PC-9 (cell line): ENCODE measurements at regions not wholly inside any gene's neighbourhood (a gene's known extent, or its start where the extent isn't known, plus 50 kb on each side); places are given as distances from the start of the nearest gene placed in this dataset.

ENCODE experiments used
- BruUV-seq: library from RNA; stranded (reverse); fragments of 400-500 nt; replicated peaks from 2 replicates; lab custom pipeline; 2021; lab: Mats Ljungman, UMichigan
- CTCF ChIA-PET: fragments of 300-600 bp; sonication (Branson Sonifier 250); formaldehyde crosslinking; loops from one replicate; lab custom pipeline; 2022; ENCODE audit warnings: antibody characterized with exemption; lab: Charles Lee
- POLR2A ChIA-PET: fragments of 300-600 bp; sonication (Branson Sonifier 250); formaldehyde crosslinking; loops from one replicate; lab custom pipeline; 2022; ENCODE audit warnings: antibody characterized with exemption; ENCODE audit not compliant: unreplicated experiment; lab: Charles Lee
- DNase-seq, 2 experiments: peaks; one replicate each; pipeline versions ENCODE4 v3.0.0 to v3.0.0-alpha.2; 2015 to 2022; ENCODE audit warnings: mixed read lengths in 1 of 2
- H2AFZ ChIP-seq: fragments of 200-600 bp; sonication (generic); 2 replicates; pipeline ENCODE4 v1.8.1; 2017; ENCODE audit warnings: antibody characterized with exemption
- H3F3A ChIP-seq: fragments of 200-600 bp; sonication (generic); 2 replicates; pipeline ENCODE4 v1.8.1; 2017; ENCODE audit warnings: antibody characterized with exemption, mild to moderate bottlenecking, low read depth; ENCODE audit not compliant: insufficient read depth
- H3K27ac ChIP-seq: fragments of 200-600 bp; sonication (generic); 2 replicates; pipeline ENCODE4 v1.6.1; 2016; ENCODE audit warnings: mixed run types
- H3K27me3 ChIP-seq: fragments of 200-600 bp; sonication (generic); 2 replicates; pipeline ENCODE4 v1.6.1; 2016; ENCODE audit warnings: low read depth, mixed run types; ENCODE audit not compliant: insufficient read depth
- H3K36me3 ChIP-seq: fragments of 200-600 bp; sonication (generic); 2 replicates; pipeline ENCODE4 v1.6.1; 2016; ENCODE audit warnings: low read depth, mixed run types
- H3K4me1 ChIP-seq: fragments of 200-600 bp; sonication (generic); replicated peaks from 2 replicates; pipeline ENCODE4 v1.6.1; 2016; ENCODE audit warnings: mixed run types; ENCODE audit not compliant: insufficient read depth
- H3K4me2 ChIP-seq: fragments of 200-600 bp; sonication (generic); 2 replicates; pipeline ENCODE4 v1.6.1; 2017; ENCODE audit warnings: mixed run types
- H3K4me3 ChIP-seq: fragments of 200-600 bp; sonication (generic); 2 replicates; pipeline ENCODE4 v1.6.1; 2016; ENCODE audit warnings: mixed run types
- H3K79me2 ChIP-seq: fragments of 200-600 bp; sonication (generic); 2 replicates; pipeline ENCODE4 v1.6.1; 2017; ENCODE audit warnings: low read depth, mixed run types
- H3K9me2 ChIP-seq: fragments of 200-600 bp; sonication (generic); 2 replicates; pipeline ENCODE4 v1.8.1; 2017; ENCODE audit warnings: mild to moderate bottlenecking; ENCODE audit not compliant: insufficient read depth
- H3K9me3 ChIP-seq: fragments of 200-600 bp; sonication (generic); 2 replicates; pipeline ENCODE4 v1.8.1; 2016; ENCODE audit warnings: low read depth; ENCODE audit not compliant: insufficient read depth
- H4K20me1 ChIP-seq: fragments of 200-600 bp; sonication (generic); 2 replicates; pipeline ENCODE4 v1.8.1; 2017; ENCODE audit not compliant: insufficient read depth
- CTCF ChIP-seq: fragments of 200-600 bp; sonication (generic); conservative IDR thresholded peaks from 2 replicates; pipeline ENCODE4 v1.6.1; 2017; ENCODE audit warnings: mixed run types, antibody characterized with exemption, mild to moderate bottlenecking, moderate library complexity
- EZH2 ChIP-seq: fragments of 200-600 bp; sonication (generic); IDR thresholded peaks from 2 replicates; pipeline ENCODE4 v1.8.0; 2017; ENCODE audit warnings: antibody characterized with exemption, low read depth
- intact Hi-C: fragments of 100-400 bp; cut with micrococcal nuclease; formaldehyde crosslinking; loops from one replicate; pipeline ENCODE4 v1.10.0; 2022; ENCODE audit not compliant: unreplicated experiment

DNA sequence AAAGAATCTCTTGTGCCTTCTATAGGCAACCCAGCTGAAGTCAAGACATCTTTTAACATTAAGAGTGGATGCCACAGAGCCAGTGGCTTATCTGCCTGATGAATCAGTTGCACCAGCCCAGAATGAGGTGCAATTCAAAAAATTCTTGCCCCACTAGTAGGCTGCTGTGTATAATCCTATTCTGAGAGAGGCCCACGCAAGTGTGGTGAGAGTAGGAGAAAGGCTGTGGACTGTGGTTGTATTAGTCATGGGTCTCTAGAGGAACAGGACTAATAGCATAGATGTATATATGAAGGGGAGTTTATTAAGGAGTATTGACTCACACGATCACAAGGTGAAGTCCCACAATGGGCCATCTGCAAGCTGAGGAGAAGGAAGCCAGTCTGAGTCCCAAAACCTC is 216.4 kb downstream of the LTN1 start:
- H3F3A ChIP-seq: no peaks in the 10 kb centered on the region
- no peaks in the 10 kb centered on the region for H3K79me2 ChIP-seq
- no peaks in the 10 kb centered on the region for H3K9me3 ChIP-seq
- BruUV-seq: no TSS peak
- H3K4me3 ChIP-seq: no peak overlapping the region
- H4K20me1 ChIP-seq: no peaks in the 10 kb centered on the region
- H3K36me3 ChIP-seq: no peaks in the 10 kb centered on the region
- ChIA-PET CTCF (no interaction called here), POLR2A (no interaction called here)
- H3K4me2 ChIP-seq: no peak overlapping the region
- intact Hi-C loops: no loop called here
- H3K27ac ChIP-seq: no peak overlapping the region
- H2AFZ ChIP-seq: no peak overlapping the region
- no peaks in the 10 kb centered on the region for H3K27me3 ChIP-seq
- no peaks in the 10 kb centered on the region for H3K4me1 ChIP-seq
- TF ChIP-seq EZH2: no peak
- TF ChIP-seq CTCF: no peak
- no peak for DNase-seq
- H3K9me2 ChIP-seq: no peaks in the 10 kb centered on the region

GRCh38 chr21:28775071-28775470 is 217.6 kb downstream of the LTN1 start:
- DNase-seq: no peak
- Histone ChIP-seq H3F3A (no peaks in the 10 kb centered on the region), H3K9me2 (no peaks in the 10 kb centered on the region), H2AFZ (no peak overlapping the region), H3K27ac (no peak overlapping the region), H3K4me3 (no peak overlapping the region), H3K4me1 (no peaks in the 10 kb centered on the region), H3K79me2 (no peaks in the 10 kb centered on the region), H3K27me3 (no peaks in the 10 kb centered on the region), H4K20me1 (no peaks in the 10 kb centered on the region), H3K4me2 (no peak overlapping the region), H3K9me3 (no peaks in the 10 kb centered on the region), H3K36me3 (no peaks in the 10 kb centered on the region)
- intact Hi-C loops: no loop called here
- no TSS peak for BruUV-seq
- TF ChIP-seq EZH2: no peak
- no peak for TF ChIP-seq CTCF
- ChIA-PET CTCF (no interaction called here), POLR2A (no interaction called here)

- H3K4me1 ChIP-seq: no peaks in the 10 kb centered on the region
- no peaks in the 10 kb centered on the region for H4K20me1 ChIP-seq
- no peak overlapping the region for H3K4me2 ChIP-seq
- ChIA-PET CTCF (no interaction called here), POLR2A (no interaction called here)
- BruUV-seq: no TSS peak
- H3K27me3 ChIP-seq: no peaks in the 10 kb centered on the region
- TF ChIP-seq CTCF: no peak
- no peak for TF ChIP-seq EZH2
- H3K36me3 ChIP-seq: no peaks in the 10 kb centered on the region
- H3K9me2 ChIP-seq: no peaks in the 10 kb centered on the region
- H3K27ac ChIP-seq: no peak overlapping the region
- no peaks in the 10 kb centered on the region for H3K79me2 ChIP-seq
- H3K4me3 ChIP-seq: no peak overlapping the region
- no peak overlapping the region for H2AFZ ChIP-seq
- H3F3A ChIP-seq: no peaks in the 10 kb centered on the region
- intact Hi-C loops: no loop called here
- DNase-seq: no peak
- no peaks in the 10 kb centered on the region for H3K9me3 ChIP-seq
These were observed 219.6 kb downstream of the LTN1 start for GRCh38 chr21:28773036-28773435.
